HEK293 (cell line): ENCODE measurements at regions not wholly inside any gene's neighbourhood (a gene's known extent, or its start where the extent isn't known, plus 50 kb on each side); places are given as distances from the start of the nearest gene placed in this dataset.

Source experiments
- CTCF ChIA-PET: fragments of 350-600 bp; formaldehyde crosslinking; extraction: SDS; loops from one replicate; lab custom pipeline; 2021; ENCODE audit warnings: antibody characterized with exemption; lab: Yijun Ruan, JAX
- POLR2A ChIA-PET: fragments of 300-600 bp; formaldehyde crosslinking; extraction: SDS; loops from one replicate; lab custom pipeline; 2020; ENCODE audit warnings: antibody characterized with exemption, inconsistent platforms; lab: Yijun Ruan, JAX
- H3K27ac ChIP-seq: fragments of 200-500 bp; sonication (Bioruptor generic); 2 replicates; pipeline ENCODE4 v1.5.1; 2014; ENCODE audit warnings: low read depth, low read length, control low read depth, inconsistent platforms; ENCODE audit errors: extremely low read depth
- H3K36me3 ChIP-seq, 2 experiments: fragments of 200-500 bp in 1 of 2; sonication (Bioruptor generic) in 1 of 2; 1 replicate in 1 of 2; 2 replicates in 1 of 2; pipeline ENCODE4 v1.5.1; 2014 to 2017; ENCODE audit warnings: inconsistent platforms in 2 of 2, low read length in 2 of 2; ENCODE audit not compliant: control insufficient read depth in 2 of 2, insufficient read depth in 1 of 2
- H3K4me1 ChIP-seq: fragments of 200-500 bp; sonication (Bioruptor generic); 2 replicates; pipeline ENCODE4 v1.5.1; 2014; ENCODE audit warnings: mild to moderate bottlenecking, low read length, inconsistent platforms; ENCODE audit not compliant: control insufficient read depth, insufficient read depth
- H3K4me3 ChIP-seq: 2 replicates; pipeline ENCODE4 v1.5.1; 2011; ENCODE audit warnings: low read depth, mild to moderate bottlenecking, control low read depth, low read length, moderate library complexity
- H3K9me3 ChIP-seq: fragments of 200-500 bp; sonication (Bioruptor generic); 2 replicates; pipeline ENCODE4 v1.5.1; 2014; ENCODE audit warnings: low read depth, low read length, inconsistent platforms; ENCODE audit not compliant: control insufficient read depth, insufficient read depth
- ATF2 ChIP-seq: fragments of 450-650 bp; formaldehyde crosslinking; IDR thresholded peaks from 2 replicates; pipeline ENCODE4 v1.5.1; 2016; ENCODE audit warnings: missing biosample characterization, missing genetic modification characterization, low read depth
- MYNN ChIP-seq: fragments of 450-650 bp; formaldehyde crosslinking; IDR thresholded peaks from 2 replicates; pipeline ENCODE4 v1.5.1; 2016; ENCODE audit warnings: missing biosample characterization, missing genetic modification characterization, borderline replicate concordance
- PATZ1 ChIP-seq: fragments of 450-650 bp; formaldehyde crosslinking; IDR thresholded peaks from 2 replicates; pipeline ENCODE4 v1.5.1; 2016; ENCODE audit warnings: missing biosample characterization, missing genetic modification characterization
- REST ChIP-seq: fragments of 450-650 bp; formaldehyde crosslinking; IDR thresholded peaks from 2 replicates; pipeline ENCODE4 v1.5.1; 2016; ENCODE audit warnings: missing biosample characterization, missing genetic modification characterization
- TSHZ1 ChIP-seq: fragments of 450-650 bp; formaldehyde crosslinking; IDR thresholded peaks from 2 replicates; pipeline ENCODE4 v1.5.1; 2016; ENCODE audit warnings: missing biosample characterization, missing genetic modification characterization, borderline replicate concordance
- ZBTB7A ChIP-seq: fragments of 450-650 bp; formaldehyde crosslinking; IDR thresholded peaks from 2 replicates; pipeline ENCODE4 v1.5.1; 2016; ENCODE audit warnings: low read depth, missing biosample characterization, missing genetic modification characterization
- ZFHX2 ChIP-seq: fragments of 450-650 bp; formaldehyde crosslinking; conservative IDR thresholded peaks from 2 replicates; pipeline ENCODE4 v1.5.1; 2016; ENCODE audit warnings: missing biosample characterization, missing genetic modification characterization
- ZNF518A ChIP-seq: fragments of 450-650 bp; formaldehyde crosslinking; conservative IDR thresholded peaks from 2 replicates; pipeline ENCODE4 v1.5.1; 2016; ENCODE audit warnings: low read depth, missing biosample characterization, missing genetic modification characterization
- ZNF558 ChIP-seq: fragments of 450-650 bp; formaldehyde crosslinking; IDR thresholded peaks from 2 replicates; pipeline ENCODE4 v1.5.1; 2016; ENCODE audit warnings: missing biosample characterization, missing genetic modification characterization
- ZNF785 ChIP-seq: fragments of 450-650 bp; formaldehyde crosslinking; IDR thresholded peaks from 2 replicates; pipeline ENCODE4 v1.5.1; 2016; ENCODE audit warnings: missing biosample characterization, missing genetic modification characterization
- ZSCAN18 ChIP-seq: fragments of 450-650 bp; formaldehyde crosslinking; IDR thresholded peaks from 2 replicates; pipeline ENCODE4 v1.5.1; 2016; ENCODE audit warnings: missing biosample characterization, missing genetic modification characterization
- ZSCAN30 ChIP-seq: fragments of 450-650 bp; IDR thresholded peaks from 2 replicates; pipeline ENCODE4 v1.5.1; 2018; ENCODE audit warnings: missing biosample characterization, mild to moderate bottlenecking, missing genetic modification characterization, moderate library complexity

GRCh38 chr5:90158131-90158530 lies 251.4 kb downstream of the CETN3 start:
- no peak overlapping the region for H3K27ac ChIP-seq
- CTCF ChIA-PET = no interaction called here
- H3K36me3 ChIP-seq = no peaks in the 10 kb centered on the region
- no peaks in the 10 kb centered on the region for H3K9me3 ChIP-seq
- no peak for TF ChIP-seq ATF2 (tag by site-specific recombination)
- no peak for TF ChIP-seq REST (tag by site-specific recombination)
- TF ChIP-seq ZNF785 = no peak
- TF ChIP-seq ZNF558 (tag by site-specific recombination) = no peak
- TF ChIP-seq ZFHX2 = no peak
- TF ChIP-seq ZSCAN30 (tag by site-specific recombination) = no peak
- TF ChIP-seq ZSCAN18 = no peak
- TF ChIP-seq, all 188 proteins: peak for 0
- no peak overlapping the region for H3K4me3 ChIP-seq
- POLR2A ChIA-PET = no interaction called here
- H3K4me1 ChIP-seq = no peaks in the 10 kb centered on the region

GRCh38 chr5:90153031-90153430 lies 256.5 kb downstream of the CETN3 start:
- no peaks in the 10 kb centered on the region for H3K9me3 ChIP-seq
- TF ChIP-seq MYNN (no peak), PATZ1 (no peak)
- ChIA-PET CTCF (no interaction called here), POLR2A (no interaction called here)
- H3K36me3 ChIP-seq = no peaks in the 10 kb centered on the region
- H3K27ac ChIP-seq = no peak overlapping the region
- H3K4me3 ChIP-seq = no peak overlapping the region
- H3K4me1 ChIP-seq = no peaks in the 10 kb centered on the region

- POLR2A ChIA-PET = no interaction called here
- CTCF ChIA-PET = no interaction called here
- TF ChIP-seq ZBTB7A (tag by site-specific recombination) (no peak), MYNN (no peak), ZNF518A (tag by site-specific recombination) (no peak), TSHZ1 (tag by site-specific recombination) (no peak)
Observed at GRCh38 chr5:90144625-90145327, 264.8 kb downstream of the CETN3 start.

More at GRCh38 chr5:90144625-90145327, 264.8 kb downstream of the CETN3 start:
- no peak overlapping the region for H3K4me3 ChIP-seq
- no peak overlapping the region for H3K27ac ChIP-seq
- no peaks in the 10 kb centered on the region for H3K9me3 ChIP-seq
- no peaks in the 10 kb centered on the region for H3K4me1 ChIP-seq
- H3K36me3 ChIP-seq = no peaks in the 10 kb centered on the region
